ENCODE measurements at regions not wholly inside any gene's neighbourhood (a gene's known extent, or its start where the extent isn't known, plus 50 kb on each side); places are given as distances from the start of the nearest gene placed in this dataset.
A peak's percentile ranks its signal among the peaks of the same experiment; 100 is the strongest.

DNA sequence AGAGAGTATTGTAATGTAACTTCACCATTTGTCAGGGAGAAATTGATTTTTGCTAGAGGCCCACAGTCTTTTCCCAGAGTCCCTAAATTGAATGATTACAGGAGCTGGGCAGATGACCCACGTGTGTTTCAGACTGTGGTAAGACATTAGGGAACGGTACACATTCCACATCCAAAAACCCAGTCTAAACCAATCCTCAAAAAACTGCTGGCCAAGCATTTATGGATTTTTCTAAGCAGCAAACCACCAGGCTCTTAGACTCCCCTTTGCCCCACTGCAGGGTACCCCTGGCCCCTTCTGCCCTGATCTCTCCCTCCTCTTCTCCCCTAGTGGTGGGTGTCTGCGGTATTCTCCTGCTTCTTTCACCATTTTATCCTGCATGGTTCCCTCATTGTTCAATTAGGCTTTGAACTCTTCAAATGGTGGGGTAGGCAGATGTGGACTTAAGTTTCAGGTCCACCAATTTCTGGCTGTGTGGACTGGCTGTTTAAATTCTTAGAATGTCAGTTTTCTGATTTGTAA is 135.5 kb upstream of the SORCS3 start:
- dilution Hi-C loops (cut with HindIII; ENCODE audit: low sequenced_read_pairs, unreplicated experiment) (no loop called here), intact Hi-C loops (cut with micrococcal nuclease) (no loop called here), in situ Hi-C loops (cut with MboI; ENCODE audit: low sequenced_read_pairs) (no loop called here)
- no peak overlapping the region for H3K4me2 ChIP-seq (ENCODE audit: low read depth, low read length)
- no peak overlapping the region for H2AK5ac ChIP-seq (ENCODE audit: low read depth, low read length)
- no peak overlapping the region for H4K91ac ChIP-seq (ENCODE audit: insufficient read depth, low read depth, low read length)
- H2AFZ ChIP-seq (replicated peaks; ENCODE audit: low read length, poor library complexity), result no peak overlapping the region
- no peaks in the 10 kb centered on the region for H3K36me3 ChIP-seq (ENCODE audit: control insufficient read depth, insufficient read depth, low read length)
- no peak overlapping the region for H2BK120ac ChIP-seq (ENCODE audit: low read depth, low read length)
- POLR2A ChIA-PET (ENCODE audit: unreplicated experiment), result no interaction called here
- H3K23ac ChIP-seq (ENCODE audit: low read depth, low read length), result no peak overlapping the region
- no peaks in the 10 kb centered on the region for H3K79me1 ChIP-seq (ENCODE audit: low read depth in 1 of 2, low read length in 2 of 2)
- H3K56ac ChIP-seq (ENCODE audit: extremely low read depth, insufficient read depth, low read length), result no peak overlapping the region
- no peaks in the 10 kb centered on the region for H3K9me3 ChIP-seq (ENCODE audit: control insufficient read depth, insufficient read depth, low read length)
- H3K9me1 ChIP-seq (ENCODE audit: insufficient read depth, low read length), result no peaks in the 10 kb centered on the region
- no peak for DNase-seq
- no peak overlapping the region for H4K8ac ChIP-seq (ENCODE audit: low read depth in 2 of 2, low read length in 2 of 2)
- H3K27ac ChIP-seq (ENCODE audit: insufficient read depth, low read length), result no peak overlapping the region
- no peak for ATAC-seq (ENCODE audit: low read depth)
- no CpG with 5 or more reads among the region's 3 CpGs for WGBS, 2 experiments (ENCODE audit: extremely low coverage in 2 of 2, insufficient read length in 1 of 2)
- no peak overlapping the region for H2BK20ac ChIP-seq (ENCODE audit: low read depth, low read length)
- H3K4me1 ChIP-seq (ENCODE audit: control insufficient read depth, insufficient read depth, low read length), result no peaks in the 10 kb centered on the region
- CTCF ChIA-PET, result no interaction called here
- no peak overlapping the region for H2BK5ac ChIP-seq (ENCODE audit: low read depth, low read length, poor library complexity, severe bottlenecking)
- H3K4ac ChIP-seq (ENCODE audit: low read depth, low read length), result no peak overlapping the region
- no peak overlapping the region for H3K4me3 ChIP-seq (ENCODE audit: insufficient read depth, low read depth, low read length)
- H3K14ac ChIP-seq (replicated peaks; ENCODE audit: low read depth, low read length), result no peak overlapping the region
- no peak overlapping the region for H4K5ac ChIP-seq (ENCODE audit: low read depth, low read length)
- peaks cover 6% of the 10 kb centered on the region for H3K27me3 ChIP-seq (ENCODE audit: control insufficient read depth, insufficient read depth, low read length)
- 0 out of 2 replicates have a peak, but pooled peaks have one; percentile 13 for TF ChIP-seq MAFK (IDR thresholded peaks at IDR 0.05; ENCODE audit: low read depth, low read length)
- TF ChIP-seq CHD1 (IDR thresholded peaks at IDR 0.05; ENCODE audit: low read depth, low read length), result no peak
- BruUV-seq (replicated peaks), result no TSS peak
- H4K20me1 ChIP-seq (ENCODE audit: insufficient read depth, low read length), result no peaks in the 10 kb centered on the region
- no peak overlapping the region for H3K9ac ChIP-seq (ENCODE audit: low read depth, low read length)
- H3K18ac ChIP-seq (ENCODE audit: low read depth, low read length), result no peak overlapping the region
- H2AK9ac ChIP-seq (replicated peaks; ENCODE audit: low read depth, low read length, poor library complexity), result no peak overlapping the region
- no peak overlapping the region for H2BK15ac ChIP-seq (ENCODE audit: low read depth, low read length)
